Inflammatory macrophage treated with lipopolysaccharide for 1 hour (primary cell): ENCODE measurements at regions not wholly inside any gene's neighbourhood (a gene's known extent, or its start where the extent isn't known, plus 50 kb on each side); places are given as distances from the start of the nearest gene placed in this dataset.

Source experiments
- DNase-seq, 2 donors: peaks; one replicate each; pipeline ENCODE4 v3.0.0-alpha.2; 2020 to 2022

DNA sequence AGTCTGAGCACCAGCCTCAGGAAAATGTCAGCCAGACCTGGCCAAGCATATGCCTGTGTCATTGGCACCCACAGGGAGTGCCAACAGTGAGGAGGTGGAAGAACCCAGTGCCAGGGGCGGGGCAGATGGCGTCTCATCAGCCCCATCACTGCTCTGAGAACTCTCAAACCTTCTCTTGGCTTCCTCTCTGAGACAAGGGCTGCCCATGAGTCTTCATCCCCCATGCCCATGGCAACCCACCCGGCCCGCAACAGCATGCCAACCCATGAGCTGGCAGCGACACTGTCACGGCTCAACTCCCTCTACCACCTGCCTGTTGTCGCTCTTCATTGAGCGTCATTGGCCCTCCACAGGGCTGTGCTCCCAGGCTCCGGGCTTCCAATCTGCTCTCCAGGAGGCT, 340.5 kb downstream of the BUD13 start:
- DNase-seq, result no peak

DNA sequence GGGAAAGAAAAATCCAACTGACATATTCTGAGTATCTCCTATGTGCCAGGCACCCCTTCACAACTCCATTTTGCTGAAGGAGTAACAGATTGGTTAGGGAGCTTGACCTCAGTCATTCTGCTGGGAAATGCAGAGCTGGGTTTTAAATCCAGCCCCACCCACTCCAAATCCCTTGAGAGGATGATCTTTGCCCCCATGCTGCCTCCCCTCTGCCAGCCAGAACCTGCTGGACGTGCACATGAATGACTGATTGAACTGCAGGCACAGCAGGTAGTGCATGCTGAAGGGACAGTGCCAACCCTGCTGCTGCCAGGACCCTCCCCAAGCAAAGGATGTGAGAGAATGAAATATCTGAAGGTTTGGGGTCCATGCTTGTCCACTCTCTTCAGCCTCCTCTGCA, 340.9 kb downstream of the BUD13 start:
- DNase-seq, result no peak

DNA sequence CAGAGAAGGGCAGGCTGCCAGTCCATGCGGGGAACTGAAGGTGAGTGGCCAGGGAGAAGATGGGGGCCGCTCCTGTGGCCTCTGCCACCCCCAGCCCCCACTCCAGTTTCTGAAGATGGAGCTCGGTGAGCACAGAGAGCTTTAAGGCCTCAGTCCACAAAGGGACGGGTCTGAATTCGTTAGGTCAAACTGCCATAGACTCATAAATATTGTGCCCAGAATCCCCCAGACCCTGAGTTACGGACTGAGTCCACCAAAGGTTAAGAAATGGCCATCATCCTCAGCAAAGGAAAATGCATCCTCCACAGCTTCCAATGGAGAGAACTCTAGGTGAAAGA, 344.2 kb downstream of the BUD13 start:
- no peak for DNase-seq

- DNase-seq, result no peak
These were observed 344.7 kb downstream of the BUD13 start for GRCh38 chr11:116427903-116428637.

GRCh38 chr11:116427337-116427902, 345.4 kb downstream of the BUD13 start:
- DNase-seq, result no peak

- DNase-seq, result no peak
These were observed 346.0 kb downstream of the BUD13 start for GRCh38 chr11:116426761-116427160.

DNA sequence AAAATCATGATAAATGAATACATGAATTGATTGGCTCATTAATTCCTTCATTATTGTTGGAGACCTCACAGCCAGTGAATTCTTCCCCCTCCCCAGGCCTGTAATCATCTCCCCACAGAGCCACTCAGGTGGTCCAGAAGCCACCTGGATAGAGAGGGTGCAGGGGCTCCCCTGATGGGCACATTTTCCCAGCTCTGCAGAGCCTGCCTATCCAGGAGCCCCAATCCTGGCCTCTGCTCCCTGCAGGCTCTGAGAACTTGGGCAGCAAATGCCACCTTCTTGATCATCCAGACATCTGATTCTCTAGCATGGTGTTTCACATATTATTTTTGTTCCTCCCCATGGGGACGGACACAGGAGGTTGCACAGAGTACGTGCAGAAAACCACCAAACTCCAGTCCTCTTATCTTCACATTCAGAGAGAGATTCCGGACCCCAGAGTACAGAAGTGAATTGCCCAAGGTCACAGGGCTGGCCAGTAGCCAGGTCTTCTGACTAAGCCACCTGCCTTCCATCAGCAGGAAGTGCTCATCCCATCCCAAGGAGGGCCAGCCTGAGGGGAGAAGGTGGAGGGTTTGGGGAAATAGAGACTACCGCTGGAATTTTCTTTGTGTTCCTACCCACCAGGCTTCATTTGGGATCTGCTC, 348.0 kb downstream of the BUD13 start:
- DNase-seq, result no peak

- no peak for DNase-seq
These were observed 349.7 kb downstream of the BUD13 start for GRCh38 chr11:116422956-116423600.

- no peak for DNase-seq
These were observed 350.2 kb downstream of the BUD13 start for GRCh38 chr11:116422556-116422955.

DNA sequence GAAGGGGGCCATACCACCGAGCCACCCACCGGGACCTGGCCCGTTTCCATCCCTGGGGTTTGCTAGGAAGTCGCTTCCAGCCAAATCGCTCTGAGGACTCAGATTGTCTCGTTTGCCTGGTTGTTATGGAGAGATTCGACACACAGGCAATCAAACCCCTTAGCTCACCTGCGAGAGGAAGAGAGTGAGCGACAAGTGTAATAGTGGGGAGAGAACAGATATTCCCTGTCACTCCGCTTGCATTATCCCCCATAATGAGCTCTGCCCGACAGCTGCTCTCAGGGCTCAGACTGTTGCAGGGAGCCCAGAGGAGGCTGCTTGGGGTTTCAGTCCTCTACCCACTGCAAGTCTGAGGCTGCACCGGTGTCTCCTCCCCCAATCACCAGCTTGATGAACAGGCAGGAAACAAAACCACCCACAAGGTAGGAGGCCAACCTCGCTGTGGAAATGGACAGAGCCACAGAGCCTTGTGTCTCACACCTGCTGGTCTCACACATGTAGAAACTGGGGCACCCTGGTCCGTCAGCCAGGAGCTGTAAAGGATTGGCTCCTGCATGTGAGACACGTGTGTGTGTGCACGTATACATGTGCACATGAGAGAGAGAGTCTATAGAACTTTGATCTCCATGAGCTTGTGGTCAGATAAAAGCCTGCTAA, 351.1 kb downstream of the BUD13 start:
- no peak for DNase-seq

GRCh38 chr11:116420770-116421528, 351.8 kb downstream of the BUD13 start:
- no peak for DNase-seq

GRCh38 chr11:116420030-116420429, 352.8 kb downstream of the BUD13 start:
- no peak for DNase-seq

GRCh38 chr11:116418388-116419041, 354.3 kb downstream of the BUD13 start:
- DNase-seq, result no peak

- no peak for DNase-seq
These were observed 355.9 kb downstream of the BUD13 start for GRCh38 chr11:116416852-116417251.

GRCh38 chr11:116415095-116415494, 357.7 kb downstream of the BUD13 start:
- no peak for DNase-seq

DNA sequence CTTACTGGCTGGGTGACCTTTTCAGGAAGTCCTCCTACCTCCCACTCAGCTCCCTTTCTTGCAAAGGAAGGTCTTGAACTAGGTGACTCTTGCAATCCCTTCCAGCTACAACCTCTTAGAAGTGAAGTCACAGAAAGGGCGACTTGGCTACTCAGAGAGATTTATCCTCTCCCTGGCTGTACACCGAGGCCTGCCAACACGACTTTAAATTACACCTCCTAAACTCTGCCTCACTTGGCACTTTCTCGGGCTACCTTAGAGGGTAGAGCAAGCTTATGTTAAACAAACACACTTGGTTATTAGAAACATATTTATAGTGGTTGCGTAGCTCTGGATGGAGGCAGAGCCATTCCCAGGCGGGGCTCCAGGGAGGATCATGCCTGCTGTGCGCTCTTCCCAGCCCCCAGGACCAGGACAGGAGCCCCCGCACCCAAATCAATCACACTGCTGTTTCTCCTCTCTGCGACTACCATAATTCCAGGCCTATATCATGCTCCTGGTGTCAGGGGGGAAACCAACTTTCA, 358.4 kb downstream of the BUD13 start:
- no peak for DNase-seq

GRCh38 chr11:116413301-116414242, 359.2 kb downstream of the BUD13 start:
- no peak for DNase-seq

DNA sequence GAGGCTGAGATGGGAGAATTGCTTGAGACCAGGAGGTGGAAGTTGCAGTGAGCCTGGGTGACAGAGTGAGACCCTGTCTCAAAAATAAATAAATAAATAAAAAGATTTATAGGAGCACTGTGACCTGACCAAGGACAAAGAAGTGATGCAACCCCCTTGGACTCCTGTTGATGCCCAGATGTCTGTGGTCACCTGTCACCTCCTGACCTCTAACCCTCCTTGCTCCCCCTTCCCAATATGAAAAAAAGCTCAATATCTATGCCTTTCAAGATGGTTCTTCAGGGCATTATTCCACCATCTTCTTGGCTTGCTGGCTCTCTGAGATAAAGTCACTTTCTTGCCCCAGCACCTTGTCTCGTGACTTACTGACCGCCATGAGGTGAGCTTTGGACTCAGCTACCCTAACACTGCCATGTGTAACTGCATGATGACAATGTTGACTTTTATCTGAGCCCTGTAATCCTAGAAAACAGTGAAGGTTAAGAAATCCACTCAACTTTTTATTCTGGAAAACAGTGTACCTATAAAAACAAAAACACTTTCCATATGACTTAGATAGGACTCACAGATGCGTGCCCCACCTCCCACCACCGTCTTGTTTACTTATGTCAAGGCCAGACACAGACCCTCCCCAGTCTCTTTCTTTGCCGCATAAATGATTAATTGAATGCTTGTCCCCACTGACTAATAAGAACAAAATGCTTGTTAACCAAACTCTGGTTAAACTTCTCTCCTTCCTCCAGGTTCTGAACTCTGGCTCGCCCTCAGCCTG, 360.5 kb downstream of the BUD13 start:
- no peak for DNase-seq

DNA sequence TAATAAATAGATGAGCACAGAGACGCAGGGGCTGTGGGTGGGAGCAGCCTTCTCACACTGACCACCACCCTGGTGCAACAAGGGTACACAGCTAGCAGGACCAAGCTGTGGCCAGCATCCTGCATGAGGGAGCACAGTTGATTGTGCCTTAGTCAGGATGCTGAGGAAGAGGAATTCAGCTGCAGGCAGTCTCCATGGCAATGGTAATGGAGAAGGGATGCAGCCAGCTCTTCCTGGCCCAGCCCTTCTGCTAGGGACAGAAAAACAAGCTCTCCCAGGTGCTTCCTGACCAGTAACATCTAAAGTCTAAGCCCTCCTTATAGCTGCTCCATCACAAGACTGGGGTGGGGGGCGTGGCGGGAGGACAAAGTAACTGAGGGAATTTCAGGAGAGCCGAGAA, 363.5 kb downstream of the BUD13 start:
- DNase-seq, result no peak

GRCh38 chr11:116406042-116406441, 366.7 kb downstream of the BUD13 start:
- no peak for DNase-seq
